MM.1S (cell line): ENCODE measurements at regions not wholly inside any gene's neighbourhood (a gene's known extent, or its start where the extent isn't known, plus 50 kb on each side); places are given as distances from the start of the nearest gene placed in this dataset.

Experiments
- DNase-seq: peaks from one replicate; pipeline ENCODE4 v3.0.0-alpha.2; 2015
- H2AFZ ChIP-seq: fragments of 300-600 bp; sonication (generic); 2 replicates; pipeline ENCODE4 v1.6.0; 2016; ENCODE audit warnings: antibody characterized with exemption, low read length
- H3F3A ChIP-seq: fragments of 300-600 bp; sonication (generic); 2 replicates; pipeline ENCODE4 v1.6.1; 2016; ENCODE audit warnings: mild to moderate bottlenecking, antibody characterized with exemption, low read length, moderate library complexity, mixed read lengths; ENCODE audit not compliant: insufficient read depth
- H3K27ac ChIP-seq: fragments of 300-600 bp; sonication (generic); 2 replicates; pipeline ENCODE4 v1.5.1; 2016; ENCODE audit warnings: mild to moderate bottlenecking, low read length
- H3K27me3 ChIP-seq: fragments of 300-600 bp; sonication (generic); replicated peaks from 2 replicates; pipeline ENCODE4 v1.6.0; 2016; ENCODE audit warnings: low read length; ENCODE audit not compliant: insufficient read depth
- H3K36me3 ChIP-seq: fragments of 300-600 bp; sonication (generic); replicated peaks from 2 replicates; pipeline ENCODE4 v1.6.1; 2016; ENCODE audit warnings: mild to moderate bottlenecking, low read length, mixed read lengths; ENCODE audit not compliant: insufficient read depth
- H3K4me1 ChIP-seq: fragments of 300-600 bp; sonication (generic); 2 replicates; pipeline ENCODE4 v1.6.1; 2016; ENCODE audit warnings: low read length, mixed read lengths
- H3K4me2 ChIP-seq: fragments of 300-600 bp; sonication (generic); 2 replicates; pipeline ENCODE4 v1.6.0; 2016; ENCODE audit warnings: low read depth, low read length
- H3K4me3 ChIP-seq: fragments of 300-600 bp; sonication (generic); 2 replicates; pipeline ENCODE4 v1.5.1; 2016; ENCODE audit warnings: low read length, mixed read lengths
- H3K79me2 ChIP-seq: fragments of 300-600 bp; sonication (generic); 2 replicates; pipeline ENCODE4 v1.6.1; 2016; ENCODE audit warnings: mixed run types, low read length, mixed read lengths
- H3K9ac ChIP-seq: fragments of 300-600 bp; sonication (generic); 2 replicates; pipeline ENCODE4 v1.6.1; 2016; ENCODE audit warnings: low read length, mixed read lengths
- H3K9me2 ChIP-seq: fragments of 300-600 bp; sonication (generic); replicated peaks from 2 replicates; pipeline ENCODE4 v1.6.1; 2016; ENCODE audit warnings: mild to moderate bottlenecking, low read length, mixed read lengths; ENCODE audit not compliant: insufficient read depth
- H3K9me3 ChIP-seq: fragments of 300-600 bp; sonication (generic); replicated peaks from 2 replicates; pipeline ENCODE4 v1.6.1; 2016; ENCODE audit warnings: mild to moderate bottlenecking, low read length, mixed read lengths; ENCODE audit not compliant: insufficient read depth
- H4K20me1 ChIP-seq: fragments of 300-600 bp; sonication (generic); 2 replicates; pipeline ENCODE4 v1.6.1; 2016; ENCODE audit warnings: mild to moderate bottlenecking, low read length, moderate library complexity, mixed read lengths; ENCODE audit not compliant: insufficient read depth
- CTCF ChIP-seq: fragments of 300-600 bp; sonication (generic); IDR thresholded peaks from 2 replicates; pipeline ENCODE4 v1.5.1; 2016; ENCODE audit warnings: antibody characterized with exemption, low read length, mixed read lengths
- EZH2 ChIP-seq: fragments of 300-600 bp; sonication (generic); optimal IDR thresholded peaks from 2 replicates; pipeline ENCODE3; 2017; ENCODE audit warnings: low read depth, mild to moderate bottlenecking, antibody characterized with exemption, low read length, mixed read lengths
- EZH2phosphoT487 ChIP-seq: fragments of 300-600 bp; sonication (generic); IDR thresholded peaks from 2 replicates; pipeline ENCODE4 v1.6.1; 2018; ENCODE audit warnings: antibody characterized with exemption, low read length

- Histone ChIP-seq H2AFZ (no peak overlapping the region), H4K20me1 (no peaks in the 10 kb centered on the region), H3K36me3 (no peaks in the 10 kb centered on the region), H3K27me3 (peaks cover 69% of the 10 kb centered on the region), H3F3A (no peaks in the 10 kb centered on the region), H3K27ac (no peak overlapping the region), H3K9ac (no peak overlapping the region), H3K9me3 (no peaks in the 10 kb centered on the region), H3K79me2 (no peaks in the 10 kb centered on the region), H3K9me2 (no peaks in the 10 kb centered on the region), H3K4me1 (no peaks in the 10 kb centered on the region), H3K4me3 (no peak overlapping the region), H3K4me2 (no peak overlapping the region)
- TF ChIP-seq CTCF (no peak), EZH2 (no peak), EZH2phosphoT487 (no peak)
- no peak for DNase-seq
These were observed 94.9 kb downstream of the RIPK4 start for GRCh38 chr21:41671859-41672542.

- Histone ChIP-seq H3K4me1 (no peaks in the 10 kb centered on the region), H2AFZ (no peak overlapping the region), H3K4me2 (no peak overlapping the region), H3K27me3 (peaks cover 76% of the 10 kb centered on the region), H3K9me2 (no peaks in the 10 kb centered on the region), H3K27ac (no peak overlapping the region), H4K20me1 (no peaks in the 10 kb centered on the region), H3K9ac (no peak overlapping the region), H3K4me3 (no peak overlapping the region), H3K79me2 (no peaks in the 10 kb centered on the region), H3F3A (no peaks in the 10 kb centered on the region), H3K9me3 (no peaks in the 10 kb centered on the region), H3K36me3 (no peaks in the 10 kb centered on the region)
- DNase-seq, result no peak
- TF ChIP-seq CTCF, result no peak
These were observed 95.6 kb downstream of the RIPK4 start for GRCh38 chr21:41671212-41671762.

- no peak overlapping the region for H3K27ac ChIP-seq
- H2AFZ ChIP-seq, result no peak overlapping the region
- DNase-seq, result no peak
- TF ChIP-seq EZH2phosphoT487, result no peak
- no peak for TF ChIP-seq CTCF
- H3K36me3 ChIP-seq, result no peaks in the 10 kb centered on the region
- no peaks in the 10 kb centered on the region for H3K4me1 ChIP-seq
- no peaks in the 10 kb centered on the region for H3K9me2 ChIP-seq
- no peak overlapping the region for H3K4me2 ChIP-seq
- no peaks in the 10 kb centered on the region for H3F3A ChIP-seq
- no peak overlapping the region for H3K4me3 ChIP-seq
- H3K9ac ChIP-seq, result no peak overlapping the region
- H3K79me2 ChIP-seq, result no peaks in the 10 kb centered on the region
- no peaks in the 10 kb centered on the region for H4K20me1 ChIP-seq
- no peaks in the 10 kb centered on the region for H3K9me3 ChIP-seq
- peaks cover 84% of the 10 kb centered on the region for H3K27me3 ChIP-seq
These were observed 96.6 kb downstream of the RIPK4 start for GRCh38 chr21:41670056-41670805.
